ENCODE measurements at regions not wholly inside any gene's neighbourhood (a gene's known extent, or its start where the extent isn't known, plus 50 kb on each side); places are given as distances from the start of the nearest gene placed in this dataset.

DNA sequence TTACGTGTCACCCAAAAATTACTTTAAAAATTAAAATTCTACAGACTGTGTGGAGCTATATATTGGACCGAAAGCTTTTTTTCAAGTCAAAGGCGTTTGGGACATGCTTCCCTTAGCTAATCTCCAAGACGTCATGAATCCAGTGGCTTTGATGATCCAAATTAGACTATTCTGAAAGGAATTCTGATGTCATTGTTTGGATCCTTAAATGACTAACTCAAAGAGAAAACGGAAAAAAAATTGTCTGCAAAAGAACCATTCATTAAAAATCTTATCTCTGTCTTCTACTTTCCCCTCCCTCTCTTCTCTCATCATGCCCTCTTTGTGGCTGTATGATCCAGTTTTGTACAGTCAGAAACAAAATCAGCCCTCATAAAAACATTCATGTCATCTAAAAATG lies 161.8 kb downstream of the ETV1 start:
- no peak for DNase-seq

DNA sequence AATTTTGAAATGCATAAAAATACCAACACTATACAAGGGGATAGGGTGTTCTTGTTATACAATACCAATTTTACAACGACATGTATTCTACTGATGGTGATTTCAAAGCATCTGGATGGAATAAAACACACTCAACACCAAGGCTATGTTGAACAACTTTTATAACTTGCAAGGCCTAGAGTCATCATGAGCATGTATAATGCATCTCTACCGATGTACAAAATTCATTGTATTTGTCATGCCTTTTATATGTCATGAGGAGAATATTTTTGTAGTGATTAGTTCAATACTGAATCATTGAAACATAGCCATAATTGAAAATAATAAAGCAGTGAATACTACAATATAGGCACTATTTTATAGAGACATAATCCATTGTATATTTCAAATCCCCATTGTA lies 160.2 kb downstream of the ETV1 start:
- no peak for DNase-seq

DNA sequence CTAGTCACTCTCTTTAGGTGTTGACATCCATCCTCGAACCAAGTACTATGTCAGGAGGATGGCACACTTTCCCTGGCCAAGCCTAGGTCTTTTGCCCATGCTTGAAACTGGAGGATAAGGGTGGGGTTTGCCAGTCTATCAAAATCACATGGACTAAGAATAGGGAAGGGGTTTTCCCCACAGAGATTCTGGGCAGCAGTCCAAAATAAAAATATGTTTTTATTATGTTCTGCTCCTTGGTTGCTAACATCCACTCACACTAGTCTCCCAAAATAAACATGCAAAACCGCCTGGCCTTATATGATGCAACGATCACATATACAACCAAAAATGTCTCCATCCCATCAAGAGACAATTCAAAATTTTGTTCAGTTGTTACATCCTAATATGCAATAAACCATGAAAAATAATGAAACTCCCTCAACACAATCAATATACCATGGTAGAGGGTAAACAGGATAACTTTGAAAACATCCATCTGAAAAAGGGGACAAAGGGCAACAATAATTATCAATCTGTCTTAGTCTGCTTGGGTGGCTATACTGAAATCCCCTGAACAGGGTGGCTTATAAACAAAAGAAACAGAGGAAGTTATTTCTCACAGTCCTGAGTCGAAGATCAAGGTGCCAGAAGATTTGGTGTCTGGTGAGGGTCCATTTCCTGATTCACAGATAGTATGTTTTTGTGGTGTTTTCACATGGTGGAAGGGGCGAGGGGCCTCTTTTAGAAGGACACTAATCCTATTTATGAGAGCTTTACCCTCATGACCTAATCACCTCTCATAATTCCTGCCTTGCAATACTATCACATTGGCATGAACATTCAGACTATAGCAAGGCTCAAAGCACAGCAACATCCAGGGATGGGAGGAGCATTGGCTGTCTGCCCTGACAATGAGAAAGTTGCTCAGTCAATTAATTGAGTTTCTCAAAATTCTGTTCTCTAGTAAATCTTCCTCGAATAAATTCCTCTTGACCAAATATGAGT lies 159.3 kb downstream of the ETV1 start:
- no peak for DNase-seq

DNA sequence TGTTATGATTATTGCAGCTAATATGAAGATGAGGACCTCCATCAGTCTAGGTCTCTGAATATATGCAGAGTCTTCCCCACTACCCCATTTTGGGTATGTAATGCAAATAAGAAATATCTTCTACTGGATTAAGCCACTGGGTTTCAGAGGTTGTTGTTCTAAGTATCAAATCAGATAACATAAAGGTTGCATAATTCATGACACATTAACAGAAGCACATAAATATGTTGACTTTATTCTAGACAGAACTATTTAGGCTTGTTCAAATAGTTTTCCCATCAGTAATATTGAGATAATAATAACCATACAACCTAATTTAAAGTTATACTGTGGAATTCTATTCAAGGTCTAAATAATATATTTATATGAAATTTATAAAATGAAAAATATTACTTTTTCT lies 157.1 kb downstream of the ETV1 start:
- no peak for DNase-seq

DNA sequence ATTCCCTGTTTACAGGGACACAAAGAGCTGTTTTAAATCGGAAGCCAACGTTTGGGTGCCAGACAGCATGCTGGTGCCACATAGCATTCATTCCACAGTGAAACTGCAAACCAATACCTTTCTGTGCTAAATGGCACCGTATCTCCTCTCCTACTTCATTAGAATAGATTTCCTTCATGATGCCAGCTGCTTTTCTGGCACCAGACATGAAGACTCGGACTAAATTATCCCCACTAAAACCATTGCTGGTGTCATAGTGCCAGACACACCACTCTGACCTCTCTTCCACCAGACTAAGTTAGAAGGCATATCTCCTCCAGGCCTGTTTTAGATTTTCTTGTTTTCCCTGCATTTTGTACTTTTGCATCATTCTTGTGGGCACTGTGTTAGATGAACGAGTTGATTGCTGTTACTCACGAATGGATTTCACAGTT lies 155.1 kb downstream of the ETV1 start:
- DNase-seq = no peak

DNA sequence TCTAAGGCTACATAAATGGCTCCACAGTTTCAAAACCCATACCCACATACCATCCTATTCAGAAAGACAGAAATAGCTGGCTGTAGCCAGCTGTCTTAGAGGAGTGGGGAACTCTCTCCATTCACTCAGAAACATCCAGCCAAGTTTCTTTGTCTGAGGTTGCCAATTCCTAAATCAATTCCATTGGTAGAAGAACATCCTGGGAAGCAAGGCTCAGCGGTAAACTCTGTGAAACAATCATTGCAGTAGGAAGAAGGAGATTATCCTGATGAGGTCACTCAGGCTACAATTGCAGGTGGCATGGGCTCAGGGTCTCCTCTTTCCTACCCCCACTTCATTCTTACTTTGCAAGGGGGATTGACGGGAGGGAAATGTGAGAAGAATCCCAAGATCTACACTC lies 154.0 kb downstream of the ETV1 start:
- DNase-seq = no peak

DNA sequence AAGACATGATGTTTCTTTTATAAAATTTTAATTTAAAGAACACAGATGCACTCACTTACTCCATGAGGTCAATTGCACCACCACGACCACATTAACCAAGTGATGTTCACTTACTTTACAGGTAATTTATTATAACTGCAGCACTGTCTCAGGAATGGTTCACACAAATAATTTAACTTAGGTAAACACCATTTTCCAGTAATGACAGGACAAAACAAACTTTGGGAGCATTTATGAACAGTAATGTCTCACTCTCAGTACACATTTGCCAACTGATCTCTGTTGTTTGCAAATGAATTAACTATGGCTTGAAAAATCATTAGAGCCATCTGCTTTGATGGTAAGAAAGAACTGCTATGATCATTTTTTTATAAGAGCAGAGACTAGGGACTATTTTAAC lies 150.4 kb downstream of the ETV1 start:
- DNase-seq = no peak
